HG02763 (cell line): ENCODE measurements at regions not wholly inside any gene's neighbourhood (a gene's known extent, or its start where the extent isn't known, plus 50 kb on each side); places are given as distances from the start of the nearest gene placed in this dataset.
"Not testable (repeated sequence)": the region's sequence is repeated elsewhere in the genome, so short reads cannot be mapped to it uniquely, and the experiment has no call there.

ENCODE experiments used
- ATAC-seq: cut with Tn5 transposase; IDR thresholded peaks from one replicate; pipeline ENCODE4 v1.9.1; 2021; ENCODE audit warnings: mild to moderate bottlenecking, moderate library complexity; ENCODE audit not compliant: unreplicated experiment

DNA sequence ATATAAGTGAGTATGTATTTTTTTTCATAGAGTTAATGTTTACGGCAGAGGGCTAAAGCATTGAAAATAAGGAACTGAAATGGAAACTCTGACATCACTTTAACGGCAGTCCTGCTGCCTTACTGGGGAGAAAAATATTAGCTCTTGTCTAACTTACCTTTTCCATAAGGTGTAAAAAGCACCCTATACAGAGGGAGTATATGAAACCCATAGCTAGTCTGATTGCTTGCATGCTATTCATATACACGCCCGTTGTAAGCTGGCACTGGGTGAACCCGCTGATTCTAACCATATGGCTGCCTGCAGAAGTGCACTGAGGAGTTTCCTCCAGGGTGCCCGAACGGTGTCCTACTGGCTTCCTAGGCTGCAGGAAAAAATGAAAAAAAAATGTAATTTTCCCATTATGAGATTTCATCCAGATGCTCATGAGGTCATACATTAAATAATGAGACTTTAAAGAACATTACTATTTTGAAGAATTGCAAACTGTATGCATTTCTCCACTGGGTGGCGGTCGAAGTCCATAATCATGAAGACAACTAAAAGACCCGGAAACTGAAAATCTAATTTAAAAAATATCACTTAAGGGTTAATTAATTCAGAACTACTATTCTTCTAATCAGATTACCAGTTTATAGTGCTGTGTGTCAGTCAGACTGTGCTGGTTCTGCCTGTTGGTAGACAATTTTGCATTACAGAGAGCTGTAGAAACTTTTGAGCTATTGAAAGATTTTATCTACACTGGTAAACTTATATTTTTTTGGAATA lies 144.7 kb downstream of the ALX1 start:
- peak; percentile 89 for ATAC-seq

GRCh38 chr12:85425349-85425612 lies 145.3 kb downstream of the ALX1 start:
- no peak for ATAC-seq

DNA sequence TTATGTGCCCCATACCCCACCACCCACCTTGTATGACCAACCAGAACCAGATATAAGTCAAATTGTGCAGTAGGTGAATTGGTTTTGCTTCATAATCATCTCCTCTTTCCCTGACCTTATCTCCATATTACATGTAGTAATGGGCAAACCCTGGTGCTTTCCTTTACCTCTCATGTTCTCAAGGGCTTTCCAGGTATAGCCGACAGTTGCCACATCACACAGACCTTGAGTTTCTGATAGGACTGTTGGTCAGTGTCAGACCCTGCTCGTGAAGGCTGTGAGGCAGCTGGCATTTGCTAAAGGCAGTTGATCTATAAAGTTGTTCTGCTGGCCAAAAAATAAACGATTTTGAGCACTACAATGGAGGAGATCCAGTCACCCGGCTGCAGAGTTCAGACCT lies 145.9 kb downstream of the ALX1 start:
- ATAC-seq = no peak

DNA sequence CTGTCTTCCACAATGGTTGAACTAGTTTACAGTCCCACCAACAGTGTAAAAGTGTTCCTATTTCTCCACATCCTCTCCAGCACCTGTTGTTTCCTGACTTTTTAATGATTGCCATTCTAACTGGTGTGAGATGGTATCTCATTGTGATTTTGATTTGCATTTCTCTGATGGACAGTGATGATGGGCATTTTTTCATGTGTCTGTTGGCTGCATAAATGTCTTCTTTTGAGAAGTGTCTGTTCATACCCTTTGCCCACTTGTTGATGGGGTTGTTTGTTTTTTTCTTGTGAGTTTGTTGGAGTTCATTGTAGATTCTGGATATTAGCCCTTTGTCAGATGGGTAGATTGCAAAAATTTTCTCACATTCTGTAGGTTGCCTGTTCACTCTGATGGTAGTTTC lies 153.1 kb downstream of the ALX1 start:
- ATAC-seq = not testable (repeated sequence)

GRCh38 chr12:85440271-85440670 lies 160.3 kb downstream of the ALX1 start:
- ATAC-seq = no peak

DNA sequence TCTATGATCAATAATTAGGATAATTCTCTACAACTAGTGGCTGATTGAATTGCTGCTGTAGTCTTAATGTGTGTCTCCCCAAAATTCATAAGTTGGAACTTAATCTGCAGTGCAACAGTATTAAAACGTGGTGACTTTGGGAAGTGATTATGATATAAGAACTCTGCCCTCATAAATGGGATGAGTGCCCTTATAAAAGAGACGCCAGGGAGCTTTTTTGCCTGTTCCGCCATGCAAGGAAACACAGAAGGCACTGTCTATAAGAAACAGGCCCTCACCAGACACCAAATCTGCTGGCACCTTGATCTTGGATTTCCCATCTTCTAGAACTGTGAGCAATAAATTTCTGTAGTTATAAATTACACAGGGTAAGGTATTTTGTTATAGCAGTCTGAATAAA lies 161.0 kb downstream of the ALX1 start:
- ATAC-seq = no peak

DNA sequence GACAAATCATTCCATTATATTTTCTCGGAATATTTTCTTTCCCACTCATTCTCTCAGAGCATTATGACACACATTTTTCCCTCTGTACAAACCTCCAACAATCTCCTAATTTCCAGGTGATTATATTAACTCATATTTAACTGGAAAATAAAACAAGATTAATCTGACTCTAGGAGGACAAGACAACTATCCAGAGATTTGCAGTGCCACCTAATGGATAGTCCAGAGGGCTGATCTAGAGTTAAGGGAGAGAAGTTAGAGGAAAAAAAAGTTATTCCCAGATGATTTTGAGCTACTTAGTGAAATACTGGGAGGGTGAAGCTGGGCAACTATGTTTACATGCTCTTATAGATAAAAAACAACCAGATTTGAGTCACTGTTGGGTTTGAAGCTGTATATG lies 161.7 kb downstream of the ALX1 start:
- no peak for ATAC-seq

DNA sequence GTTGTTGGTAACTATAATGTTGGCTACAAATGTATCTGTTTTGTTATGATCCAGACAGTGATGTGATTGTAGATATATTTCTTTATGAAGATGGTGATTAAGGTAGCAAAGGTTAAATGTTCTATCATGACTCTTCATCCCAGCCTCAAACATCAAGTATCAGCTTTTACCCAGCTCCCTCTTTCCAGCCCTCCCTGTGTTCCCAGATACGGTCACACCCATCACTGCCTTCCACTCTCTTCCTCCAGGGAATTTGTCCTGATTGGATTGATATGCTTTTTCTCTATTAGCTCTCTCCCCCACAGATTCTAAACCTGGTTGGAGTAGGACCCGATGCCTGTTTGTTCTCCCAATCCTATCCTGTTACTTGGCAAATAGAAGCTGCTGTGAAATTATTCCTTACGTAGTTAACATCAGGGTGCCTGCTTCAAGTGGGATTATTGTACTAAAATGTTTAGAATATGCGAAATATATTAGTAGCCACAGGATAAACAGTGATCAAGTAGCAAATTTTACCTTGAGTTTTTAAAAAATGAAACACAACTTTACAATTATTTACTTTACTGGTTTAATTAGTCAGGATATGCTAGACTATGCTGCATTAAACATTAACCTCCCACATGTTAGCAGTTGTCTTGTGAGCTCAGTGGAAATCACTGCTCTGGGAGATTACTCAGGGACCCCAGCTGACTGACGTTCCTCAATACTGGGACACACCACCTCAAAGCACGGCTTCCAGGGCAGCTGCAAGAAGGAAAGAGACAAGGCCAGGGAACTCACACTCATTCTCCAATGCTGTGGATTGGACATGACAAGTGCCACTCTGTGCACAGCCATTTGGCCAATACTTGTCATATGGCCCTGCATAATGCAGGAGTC lies 165.3 kb downstream of the ALX1 start:
- ATAC-seq = no peak

GRCh38 chr12:85448031-85448430 lies 168.0 kb downstream of the ALX1 start:
- ATAC-seq = no peak

GRCh38 chr12:85448548-85449139 lies 168.6 kb downstream of the ALX1 start:
- no peak for ATAC-seq

DNA sequence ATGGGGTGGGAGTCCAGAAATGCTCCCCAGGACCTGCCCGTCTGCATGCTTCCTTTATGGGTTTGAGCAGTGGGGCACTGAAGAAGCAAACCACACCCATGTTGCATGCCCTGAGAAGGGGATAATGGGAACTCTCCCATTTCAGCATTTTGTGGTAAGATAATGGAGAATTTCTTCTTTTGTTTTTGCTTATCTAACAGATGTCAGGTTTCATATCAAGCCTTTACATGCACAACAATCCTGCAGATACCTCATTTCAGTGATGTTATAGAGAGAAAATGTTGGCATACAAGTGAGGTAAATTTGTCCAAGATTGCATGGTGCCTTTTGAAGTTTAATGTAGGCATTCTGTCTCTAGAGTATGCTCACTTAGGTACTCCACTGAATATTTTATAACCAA lies 177.0 kb downstream of the ALX1 start:
- ATAC-seq = no peak

GRCh38 chr12:85461127-85461526 lies 181.1 kb downstream of the ALX1 start:
- ATAC-seq = no peak

DNA sequence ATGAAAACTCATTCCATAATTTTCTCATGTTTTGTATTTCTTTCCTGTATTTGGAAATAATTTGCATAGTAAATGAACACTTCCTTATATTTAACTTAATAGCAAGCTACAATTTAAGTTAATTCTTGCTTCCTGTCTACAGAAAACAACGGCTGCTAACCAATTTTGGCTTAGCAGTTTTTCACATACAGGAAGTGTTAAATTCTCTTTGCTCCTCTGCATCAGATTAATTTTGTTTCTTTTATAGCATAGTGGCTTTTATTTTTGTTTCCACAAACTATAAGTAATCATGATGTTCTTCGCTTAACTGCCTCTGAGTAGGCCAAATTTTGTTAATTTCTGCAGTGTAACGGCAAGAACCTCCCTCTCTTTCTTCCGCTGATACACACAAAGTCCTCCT lies 182.9 kb downstream of the ALX1 start:
- no peak for ATAC-seq

GRCh38 chr12:85466890-85467289 lies 186.9 kb downstream of the ALX1 start:
- ATAC-seq = no peak

- ATAC-seq = peak; percentile 97
Measured at GRCh38 chr12:85468356-85469157, 188.5 kb downstream of the ALX1 start.

- not testable (repeated sequence) for ATAC-seq
Measured at GRCh38 chr12:85469158-85470086, 189.4 kb downstream of the ALX1 start.

DNA sequence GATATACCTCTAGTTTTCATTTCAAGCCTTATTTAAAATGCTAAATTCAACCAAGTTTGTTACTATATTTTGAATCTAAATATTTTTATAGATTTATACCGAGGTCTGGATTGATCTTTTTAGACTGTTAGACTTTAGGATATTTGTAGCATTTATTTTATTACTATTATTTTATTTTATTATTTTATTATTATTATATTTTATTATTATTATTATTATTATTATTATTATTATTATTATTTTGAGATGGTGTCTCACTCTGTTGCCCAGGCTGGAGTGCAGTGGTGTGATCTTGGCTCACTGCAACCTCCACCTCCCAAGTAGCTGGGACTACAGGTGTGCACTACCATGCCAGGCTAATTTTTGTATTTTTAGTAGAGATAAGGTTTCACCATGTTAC lies 195.3 kb downstream of the ALX1 start:
- ATAC-seq = not testable (repeated sequence)

DNA sequence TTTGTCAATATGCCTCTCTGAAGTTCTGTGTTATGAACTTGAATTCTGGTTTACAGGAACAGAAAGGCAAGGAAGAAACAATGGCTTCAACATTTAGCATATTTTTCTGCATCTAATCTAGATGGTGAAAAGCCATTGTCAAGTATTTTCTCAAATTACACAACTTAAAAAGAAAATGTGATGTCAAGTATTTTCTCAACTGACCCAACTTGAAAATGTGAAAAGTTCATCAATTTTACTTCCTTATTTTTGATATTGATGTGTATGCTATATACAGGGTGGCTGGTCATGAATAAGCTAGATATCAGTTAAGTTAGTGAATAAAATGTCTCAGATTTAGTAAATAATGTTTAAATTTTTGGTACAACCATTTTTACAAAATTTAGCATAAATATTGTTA lies 196.7 kb downstream of the ALX1 start:
- no peak for ATAC-seq

DNA sequence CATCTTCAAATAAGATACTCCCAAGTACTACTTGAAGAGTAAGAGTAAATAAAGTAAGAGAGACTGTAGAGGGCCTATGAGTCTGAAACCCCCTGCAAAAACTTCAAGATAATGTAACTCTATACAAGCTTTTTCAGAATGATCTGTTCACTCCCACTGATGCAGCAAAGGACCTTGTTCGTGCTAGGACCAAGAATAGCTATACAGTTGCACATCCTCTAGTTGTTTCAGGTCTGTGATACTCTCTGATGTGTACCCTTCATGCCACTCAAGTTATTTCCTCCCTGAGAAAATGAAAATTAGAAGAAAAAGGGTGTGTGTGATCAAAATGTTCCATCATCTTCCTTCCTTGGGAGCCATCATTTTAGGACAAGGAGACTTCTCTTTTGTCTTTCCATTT lies 204.4 kb downstream of the ALX1 start:
- ATAC-seq = no peak

DNA sequence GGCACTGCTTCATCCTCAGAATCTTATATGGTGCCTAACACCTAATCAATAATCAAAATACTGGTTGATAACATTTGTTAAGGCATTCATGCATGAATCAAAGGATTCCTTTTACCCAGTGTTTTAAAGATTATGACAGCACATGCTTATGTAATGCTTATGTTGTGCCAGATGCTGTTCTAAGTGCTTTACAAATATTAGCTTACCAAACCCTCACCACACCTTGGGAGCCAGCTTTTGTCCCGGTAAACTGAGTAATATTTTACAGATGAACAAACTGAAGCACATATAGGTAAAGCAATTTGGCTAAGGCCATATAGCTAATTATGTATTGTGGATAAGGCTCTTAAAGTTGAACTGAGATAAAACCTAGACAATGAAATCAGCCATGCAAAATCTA lies 209.2 kb downstream of the ALX1 start:
- ATAC-seq = no peak
